GM19468 (cell line): ENCODE measurements at regions not wholly inside any gene's neighbourhood (a gene's known extent, or its start where the extent isn't known, plus 50 kb on each side); places are given as distances from the start of the nearest gene placed in this dataset.

Experiments used
- ATAC-seq: cut with Tn5 transposase; IDR thresholded peaks from one replicate; pipeline ENCODE4 v1.9.1; 2021; ENCODE audit warnings: mild to moderate bottlenecking, moderate library complexity, moderate number of reproducible peaks; ENCODE audit not compliant: unreplicated experiment; ENCODE audit errors: extremely low read depth

- ATAC-seq = no peak
These were observed 228.7 kb upstream of the CAMK1G start for GRCh38 chr1:209354840-209355165.

- no peak for ATAC-seq
These were observed 228.1 kb upstream of the CAMK1G start for GRCh38 chr1:209355415-209355814.

GRCh38 chr1:209356976-209357377 is 226.5 kb upstream of the CAMK1G start:
- no peak for ATAC-seq

- ATAC-seq = no peak
These were observed 220.4 kb upstream of the CAMK1G start for GRCh38 chr1:209363112-209363511.

DNA sequence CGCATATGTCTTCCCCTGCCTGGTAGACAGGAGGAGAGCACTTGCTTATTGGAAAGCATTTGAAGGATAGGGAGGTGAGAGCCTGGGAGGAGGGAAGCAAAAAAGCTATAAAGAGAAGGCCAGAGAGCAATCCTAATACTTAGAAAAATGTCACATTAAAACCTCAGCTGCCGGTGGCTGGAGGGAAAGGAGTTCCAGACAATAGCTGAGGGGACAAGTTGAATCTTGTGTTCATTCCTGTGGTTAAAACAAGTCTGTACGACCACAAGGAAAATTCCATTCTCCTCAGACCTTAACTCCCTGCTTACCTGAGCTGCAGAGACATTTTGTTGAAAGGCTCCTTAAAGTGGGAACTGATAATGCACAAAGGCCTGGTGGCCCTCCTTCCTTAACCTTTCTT is 218.8 kb upstream of the CAMK1G start:
- ATAC-seq = no peak

DNA sequence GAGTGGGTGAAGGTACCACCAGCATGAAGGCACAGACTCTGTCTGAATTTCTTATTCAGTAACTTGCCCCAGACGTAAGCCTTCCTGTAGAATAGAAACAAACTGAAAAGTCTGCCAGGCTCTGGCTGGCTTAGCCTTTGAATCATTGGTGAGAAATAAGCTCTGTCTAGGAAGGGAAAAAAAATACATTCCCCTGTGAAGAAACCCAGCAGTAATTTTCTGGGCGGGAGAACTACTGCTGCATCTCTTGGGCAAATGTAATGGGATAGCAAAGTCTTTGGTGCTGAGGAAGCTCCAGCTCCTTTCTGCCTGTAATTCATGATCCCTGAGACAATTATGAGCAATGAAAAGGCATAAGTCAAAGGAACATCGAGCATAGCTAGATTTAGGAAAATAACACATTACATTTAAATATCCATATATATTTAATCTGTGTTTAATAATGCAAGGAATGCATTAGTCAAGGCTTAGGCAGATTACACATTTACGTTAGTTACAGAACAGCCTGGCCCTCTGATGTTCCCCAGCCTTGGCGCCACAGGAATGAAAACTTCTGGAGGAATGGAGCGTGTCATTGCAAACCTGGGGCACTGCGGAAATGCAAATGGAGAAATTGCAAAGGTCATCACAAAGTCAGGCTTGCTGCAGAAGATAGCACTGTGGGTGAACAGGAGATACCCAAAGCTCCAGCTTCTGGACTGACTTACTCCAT is 216.3 kb upstream of the CAMK1G start:
- no peak for ATAC-seq

DNA sequence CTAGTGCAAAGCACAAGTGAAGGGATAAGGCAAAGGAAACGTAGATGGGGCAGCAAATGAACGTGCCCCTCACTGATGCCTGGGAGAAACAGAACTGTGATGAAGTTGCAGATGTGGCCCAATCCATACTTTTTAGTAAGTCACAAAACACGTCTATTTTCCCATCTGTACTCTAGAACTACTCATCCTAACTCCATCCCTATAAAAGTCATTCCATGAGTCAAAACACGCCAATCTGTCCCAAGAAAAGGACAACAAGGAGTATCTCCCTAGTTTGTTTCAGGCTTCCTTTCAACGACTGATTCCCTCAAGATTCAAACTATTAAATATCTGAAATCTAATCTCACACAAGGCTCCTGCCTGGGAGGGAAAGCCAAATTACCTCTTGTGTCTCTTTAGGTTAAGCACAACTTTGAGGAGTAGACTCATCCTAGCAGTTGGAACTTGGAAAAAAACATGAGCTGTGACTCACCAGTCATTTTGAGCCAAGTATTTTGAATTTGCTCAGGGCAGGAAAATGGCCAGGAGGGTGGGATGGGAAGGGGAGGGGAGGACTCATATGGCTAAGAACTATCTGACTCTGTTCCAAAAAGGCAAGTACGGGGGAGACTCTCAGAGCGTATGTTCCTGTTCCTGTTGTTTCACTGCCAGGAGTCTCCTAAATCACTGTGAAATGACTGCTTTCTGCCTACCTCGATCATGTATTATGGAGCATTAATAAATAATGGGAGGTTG is 214.5 kb upstream of the CAMK1G start:
- ATAC-seq = no peak

DNA sequence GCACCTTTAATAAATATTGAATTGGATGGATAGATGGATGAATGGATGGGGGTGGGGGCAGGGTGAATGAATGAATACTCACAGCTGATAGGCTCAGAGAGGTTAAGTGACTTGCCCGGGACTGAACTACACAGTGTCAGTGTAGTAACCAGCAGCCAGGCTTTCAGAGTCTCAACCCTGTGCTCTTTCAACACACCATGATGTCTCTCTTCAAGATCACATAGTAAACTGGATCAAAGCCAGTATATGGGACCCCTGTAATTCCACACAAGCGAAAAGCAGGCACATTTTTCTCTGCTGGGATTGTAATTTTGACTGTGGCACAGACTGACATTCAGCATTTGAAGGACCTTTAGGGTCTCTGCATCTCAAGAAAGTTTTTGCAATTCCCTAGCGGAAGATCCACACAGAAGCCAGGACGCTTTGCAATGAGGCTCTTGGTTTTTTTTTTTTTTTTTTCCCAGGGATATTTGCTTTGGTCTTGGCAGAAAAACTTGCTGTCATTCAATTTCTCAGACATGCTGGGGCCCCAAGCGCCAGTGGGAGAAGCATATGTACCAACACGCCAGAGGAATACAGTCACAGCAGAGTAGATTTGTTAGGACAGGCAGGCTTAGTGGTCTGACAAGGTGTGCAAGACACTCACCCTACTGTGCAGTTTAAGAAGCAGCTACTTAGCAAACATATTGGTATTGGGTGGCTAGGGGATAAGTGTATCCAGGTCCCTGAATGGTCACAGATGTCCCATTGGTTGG is 213.1 kb upstream of the CAMK1G start:
- ATAC-seq = no peak

GRCh38 chr1:209375097-209375496 is 208.4 kb upstream of the CAMK1G start:
- ATAC-seq = no peak

- no peak for ATAC-seq
These were observed 207.7 kb upstream of the CAMK1G start for GRCh38 chr1:209375671-209376365.

- ATAC-seq = no peak
These were observed 206.7 kb upstream of the CAMK1G start for GRCh38 chr1:209376774-209377173.

DNA sequence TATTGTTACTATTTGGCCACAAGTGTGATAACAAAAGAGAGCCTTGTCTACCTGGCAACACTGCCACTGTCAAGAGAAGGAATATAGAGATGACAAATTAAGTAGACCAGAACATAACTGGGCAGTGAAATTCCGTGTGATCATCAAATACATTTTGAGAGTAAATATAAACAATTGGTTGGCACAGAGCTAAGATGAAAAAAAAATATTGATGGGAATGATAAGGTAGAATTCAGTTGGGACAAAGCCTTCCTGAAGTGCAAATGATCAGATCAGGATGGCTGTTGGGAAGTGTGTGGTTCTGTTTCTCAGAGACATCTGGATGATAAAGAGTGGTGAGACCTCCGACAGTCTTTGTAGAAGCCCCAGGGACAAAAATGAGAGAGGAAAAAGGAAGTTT is 205.5 kb upstream of the CAMK1G start:
- ATAC-seq = no peak

GRCh38 chr1:209379280-209379679 is 204.2 kb upstream of the CAMK1G start:
- ATAC-seq = no peak

DNA sequence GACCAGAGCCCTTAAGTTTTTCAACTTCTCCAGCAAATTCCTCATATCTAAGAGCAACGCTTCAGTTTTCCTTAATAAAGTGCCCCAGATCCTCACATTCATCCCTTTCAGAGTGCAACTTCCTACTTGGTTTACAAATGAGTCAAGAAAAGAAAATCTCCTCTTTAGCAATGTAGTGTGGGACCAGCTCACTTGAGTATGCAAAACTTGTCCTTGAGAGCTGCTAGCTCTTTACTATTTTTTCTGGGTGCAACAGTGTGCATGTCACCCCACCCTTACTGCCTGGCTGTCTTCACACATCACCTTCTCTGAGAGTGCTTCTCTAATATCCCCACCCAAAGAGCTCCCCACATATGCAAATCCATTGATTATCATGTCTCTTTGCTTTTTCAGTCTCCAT is 203.1 kb upstream of the CAMK1G start:
- ATAC-seq = no peak

GRCh38 chr1:209382231-209383100 is 201.0 kb upstream of the CAMK1G start:
- no peak for ATAC-seq

DNA sequence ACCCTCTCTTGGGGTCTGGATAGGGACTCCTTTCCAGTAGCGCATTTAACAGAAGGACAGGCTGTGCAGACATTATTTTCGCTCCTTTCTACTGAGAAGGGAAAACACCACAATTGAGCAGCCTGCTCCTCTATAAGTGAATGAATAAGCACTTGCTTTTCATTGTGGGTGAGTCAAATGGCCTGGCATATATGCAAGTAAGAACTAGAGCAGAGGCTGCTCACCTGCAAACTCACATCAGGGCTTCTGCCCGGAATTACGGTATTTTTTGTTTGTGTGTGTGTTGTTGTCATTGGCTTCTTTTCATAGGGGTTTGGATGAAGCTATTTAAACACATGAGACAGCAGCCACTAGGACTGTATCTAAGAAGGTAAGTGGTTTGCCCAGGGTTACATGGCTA is 200.1 kb upstream of the CAMK1G start:
- no peak for ATAC-seq

GRCh38 chr1:209383907-209384709 is 199.4 kb upstream of the CAMK1G start:
- no peak for ATAC-seq

- no peak for ATAC-seq
These were observed 198.6 kb upstream of the CAMK1G start for GRCh38 chr1:209384710-209385550.
